MM.1S (cell line): ENCODE measurements at regions not wholly inside any gene's neighbourhood (a gene's known extent, or its start where the extent isn't known, plus 50 kb on each side); places are given as distances from the start of the nearest gene placed in this dataset.

ENCODE experiments used
- DNase-seq: peaks from one replicate; pipeline ENCODE4 v3.0.0-alpha.2; 2015
- H2AFZ ChIP-seq: fragments of 300-600 bp; sonication (generic); 2 replicates; pipeline ENCODE4 v1.6.0; 2016; ENCODE audit warnings: antibody characterized with exemption, low read length
- H3F3A ChIP-seq: fragments of 300-600 bp; sonication (generic); 2 replicates; pipeline ENCODE4 v1.6.1; 2016; ENCODE audit warnings: mild to moderate bottlenecking, antibody characterized with exemption, low read length, moderate library complexity, mixed read lengths; ENCODE audit not compliant: insufficient read depth
- H3K27ac ChIP-seq: fragments of 300-600 bp; sonication (generic); 2 replicates; pipeline ENCODE4 v1.5.1; 2016; ENCODE audit warnings: mild to moderate bottlenecking, low read length
- H3K27me3 ChIP-seq: fragments of 300-600 bp; sonication (generic); replicated peaks from 2 replicates; pipeline ENCODE4 v1.6.0; 2016; ENCODE audit warnings: low read length; ENCODE audit not compliant: insufficient read depth
- H3K36me3 ChIP-seq: fragments of 300-600 bp; sonication (generic); replicated peaks from 2 replicates; pipeline ENCODE4 v1.6.1; 2016; ENCODE audit warnings: mild to moderate bottlenecking, low read length, mixed read lengths; ENCODE audit not compliant: insufficient read depth
- H3K4me1 ChIP-seq: fragments of 300-600 bp; sonication (generic); 2 replicates; pipeline ENCODE4 v1.6.1; 2016; ENCODE audit warnings: low read length, mixed read lengths
- H3K4me2 ChIP-seq: fragments of 300-600 bp; sonication (generic); 2 replicates; pipeline ENCODE4 v1.6.0; 2016; ENCODE audit warnings: low read depth, low read length
- H3K4me3 ChIP-seq: fragments of 300-600 bp; sonication (generic); 2 replicates; pipeline ENCODE4 v1.5.1; 2016; ENCODE audit warnings: low read length, mixed read lengths
- H3K79me2 ChIP-seq: fragments of 300-600 bp; sonication (generic); 2 replicates; pipeline ENCODE4 v1.6.1; 2016; ENCODE audit warnings: mixed run types, low read length, mixed read lengths
- H3K9ac ChIP-seq: fragments of 300-600 bp; sonication (generic); 2 replicates; pipeline ENCODE4 v1.6.1; 2016; ENCODE audit warnings: low read length, mixed read lengths
- H3K9me2 ChIP-seq: fragments of 300-600 bp; sonication (generic); replicated peaks from 2 replicates; pipeline ENCODE4 v1.6.1; 2016; ENCODE audit warnings: mild to moderate bottlenecking, low read length, mixed read lengths; ENCODE audit not compliant: insufficient read depth
- H3K9me3 ChIP-seq: fragments of 300-600 bp; sonication (generic); replicated peaks from 2 replicates; pipeline ENCODE4 v1.6.1; 2016; ENCODE audit warnings: mild to moderate bottlenecking, low read length, mixed read lengths; ENCODE audit not compliant: insufficient read depth
- H4K20me1 ChIP-seq: fragments of 300-600 bp; sonication (generic); 2 replicates; pipeline ENCODE4 v1.6.1; 2016; ENCODE audit warnings: mild to moderate bottlenecking, low read length, moderate library complexity, mixed read lengths; ENCODE audit not compliant: insufficient read depth
- CTCF ChIP-seq: fragments of 300-600 bp; sonication (generic); IDR thresholded peaks from 2 replicates; pipeline ENCODE4 v1.5.1; 2016; ENCODE audit warnings: antibody characterized with exemption, low read length, mixed read lengths
- EZH2 ChIP-seq: fragments of 300-600 bp; sonication (generic); optimal IDR thresholded peaks from 2 replicates; pipeline ENCODE3; 2017; ENCODE audit warnings: low read depth, mild to moderate bottlenecking, antibody characterized with exemption, low read length, mixed read lengths
- EZH2phosphoT487 ChIP-seq: fragments of 300-600 bp; sonication (generic); IDR thresholded peaks from 2 replicates; pipeline ENCODE4 v1.6.1; 2018; ENCODE audit warnings: antibody characterized with exemption, low read length

DNA sequence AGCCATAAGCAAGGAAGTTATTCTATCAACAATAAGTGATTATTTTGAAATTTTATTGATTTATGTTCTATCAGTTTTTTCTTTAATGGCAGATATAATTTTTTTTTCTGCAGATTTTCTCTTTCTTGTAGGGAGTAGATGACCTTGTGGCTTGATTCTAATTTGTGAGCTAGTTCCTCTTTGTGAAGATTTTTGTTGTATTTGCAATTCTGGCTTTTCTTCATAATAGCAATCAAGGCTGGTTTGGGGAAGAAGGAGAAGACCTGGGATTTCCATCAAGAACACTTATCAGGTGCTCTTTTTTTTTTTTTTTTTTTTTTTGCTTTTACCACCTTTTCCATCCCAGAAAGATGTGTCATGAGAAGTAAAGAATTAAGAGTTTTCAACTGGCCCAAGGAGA, 324.2 kb upstream of the MAN1A1 start:
- Histone ChIP-seq H3K9me2 (no peaks in the 10 kb centered on the region), H3K9me3 (no peaks in the 10 kb centered on the region), H3K27ac (no peak overlapping the region), H2AFZ (no peak overlapping the region), H3K4me2 (no peak overlapping the region), H3K4me1 (no peaks in the 10 kb centered on the region), H3F3A (no peaks in the 10 kb centered on the region), H4K20me1 (no peaks in the 10 kb centered on the region), H3K79me2 (no peaks in the 10 kb centered on the region), H3K27me3 (no peaks in the 10 kb centered on the region), H3K4me3 (no peak overlapping the region), H3K36me3 (no peaks in the 10 kb centered on the region), H3K9ac (no peak overlapping the region)
- TF ChIP-seq EZH2phosphoT487 (no peak), EZH2 (no peak), CTCF (no peak)
- DNase-seq = no peak

- no peak overlapping the region for H3K4me3 ChIP-seq
- H3K36me3 ChIP-seq = no peaks in the 10 kb centered on the region
- no peak overlapping the region for H3K4me2 ChIP-seq
- H3K9me2 ChIP-seq = no peaks in the 10 kb centered on the region
- H3K27ac ChIP-seq = no peak overlapping the region
- H3F3A ChIP-seq = no peaks in the 10 kb centered on the region
- no peaks in the 10 kb centered on the region for H3K4me1 ChIP-seq
- H3K79me2 ChIP-seq = no peaks in the 10 kb centered on the region
- H3K9me3 ChIP-seq = no peaks in the 10 kb centered on the region
- H3K27me3 ChIP-seq = no peaks in the 10 kb centered on the region
- no peak for DNase-seq
- no peak overlapping the region for H2AFZ ChIP-seq
- TF ChIP-seq CTCF (no peak), EZH2 (no peak), EZH2phosphoT487 (no peak)
- H4K20me1 ChIP-seq = no peaks in the 10 kb centered on the region
- H3K9ac ChIP-seq = no peak overlapping the region
Observed at GRCh38 chr6:119672725-119673124, 323.2 kb upstream of the MAN1A1 start.

- no peaks in the 10 kb centered on the region for H3K27me3 ChIP-seq
- no peak overlapping the region for H3K9ac ChIP-seq
- no peak overlapping the region for H3K4me3 ChIP-seq
- no peak overlapping the region for H3K27ac ChIP-seq
- H3K4me1 ChIP-seq = no peaks in the 10 kb centered on the region
- no peaks in the 10 kb centered on the region for H3K79me2 ChIP-seq
- no peaks in the 10 kb centered on the region for H3K9me3 ChIP-seq
- no peak overlapping the region for H3K4me2 ChIP-seq
- TF ChIP-seq EZH2 (no peak), CTCF (no peak), EZH2phosphoT487 (no peak)
- H3K9me2 ChIP-seq = no peaks in the 10 kb centered on the region
- no peaks in the 10 kb centered on the region for H4K20me1 ChIP-seq
- no peaks in the 10 kb centered on the region for H3F3A ChIP-seq
- no peak overlapping the region for H2AFZ ChIP-seq
- no peaks in the 10 kb centered on the region for H3K36me3 ChIP-seq
- DNase-seq = no peak
Observed at GRCh38 chr6:119671105-119671504, 321.5 kb upstream of the MAN1A1 start.
